ENCODE measurements at regions not wholly inside any gene's neighbourhood (a gene's known extent, or its start where the extent isn't known, plus 50 kb on each side); places are given as distances from the start of the nearest gene placed in this dataset.

- DNase-seq (ENCODE audit: low spot score), result no peak
- no peak for TF ChIP-seq CTCF (IDR thresholded peaks at IDR 0.05; ENCODE audit: borderline replicate concordance, control extremely low read depth, extremely low read depth, insufficient read depth, missing control alignments)
- in situ Hi-C loops (cut with MboI; ENCODE audit: low sequenced_read_pairs, unreplicated experiment), result no loop called here
Measured at GRCh38 chr2:67628892-67629291, 231.8 kb downstream of the ETAA1 start.

GRCh38 chr2:67631483-67631882 lies 234.3 kb downstream of the ETAA1 start:
- no peak for DNase-seq (ENCODE audit: low spot score)
- in situ Hi-C loops (cut with MboI; ENCODE audit: low sequenced_read_pairs, unreplicated experiment), result no loop called here
- TF ChIP-seq CTCF (IDR thresholded peaks at IDR 0.05; ENCODE audit: borderline replicate concordance, control extremely low read depth, extremely low read depth, insufficient read depth, missing control alignments), result no peak

GRCh38 chr2:67633212-67633856 lies 236.2 kb downstream of the ETAA1 start:
- TF ChIP-seq CTCF (IDR thresholded peaks at IDR 0.05; ENCODE audit: borderline replicate concordance, control extremely low read depth, extremely low read depth, insufficient read depth, missing control alignments), result no peak
- DNase-seq (ENCODE audit: low spot score), result no peak

GRCh38 chr2:67638146-67638545 lies 241.0 kb downstream of the ETAA1 start:
- TF ChIP-seq CTCF (IDR thresholded peaks at IDR 0.05; ENCODE audit: borderline replicate concordance, control extremely low read depth, extremely low read depth, insufficient read depth, missing control alignments), result no peak
- in situ Hi-C loops (cut with MboI; ENCODE audit: low sequenced_read_pairs, unreplicated experiment), result no loop called here

More at GRCh38 chr2:67633212-67633856, 236.2 kb downstream of the ETAA1 start:
- in situ Hi-C loops (cut with MboI; ENCODE audit: low sequenced_read_pairs, unreplicated experiment), result no loop called here

GRCh38 chr2:67641312-67642045 lies 244.3 kb downstream of the ETAA1 start:
- DNase-seq (ENCODE audit: low spot score), result no peak
- TF ChIP-seq CTCF (IDR thresholded peaks at IDR 0.05; ENCODE audit: borderline replicate concordance, control extremely low read depth, extremely low read depth, insufficient read depth, missing control alignments), result no peak
- in situ Hi-C loops (cut with MboI; ENCODE audit: low sequenced_read_pairs, unreplicated experiment), result no loop called here

More at GRCh38 chr2:67638146-67638545, 241.0 kb downstream of the ETAA1 start:
- DNase-seq (ENCODE audit: low spot score), result no peak

GRCh38 chr2:67642046-67642382 lies 244.9 kb downstream of the ETAA1 start:
- no peak for TF ChIP-seq CTCF (IDR thresholded peaks at IDR 0.05; ENCODE audit: borderline replicate concordance, control extremely low read depth, extremely low read depth, insufficient read depth, missing control alignments)
- in situ Hi-C loops (cut with MboI; ENCODE audit: low sequenced_read_pairs, unreplicated experiment), result no loop called here
- DNase-seq (ENCODE audit: low spot score), result no peak

Data from GM13976 (cell line).